ENCODE measurements at regions not wholly inside any gene's neighbourhood (a gene's known extent, or its start where the extent isn't known, plus 50 kb on each side); places are given as distances from the start of the nearest gene placed in this dataset.

GRCh38 chr6:14992382-14992781 lies 253.5 kb upstream of the JARID2 start:
- Histone ChIP-seq H3K4me3 (ENCODE audit: low read depth, low read length) (no peak overlapping the region), H3K36me3 (ENCODE audit: control insufficient read depth, insufficient read depth, low read length) (no peaks in the 10 kb centered on the region), H3K9me3 (ENCODE audit: control insufficient read depth, insufficient read depth, low read length) (no peaks in the 10 kb centered on the region), H3K27ac (ENCODE audit: low read depth, low read length) (no peak overlapping the region), H3K27me3 (ENCODE audit: control insufficient read depth, insufficient read depth, low read length) (no peaks in the 10 kb centered on the region), H3K4me1 (ENCODE audit: control insufficient read depth, insufficient read depth, low read length) (peaks cover 2% of the 10 kb centered on the region)
- 100% methylated on average over 1 of the region's 3 CpGs for WGBS (ENCODE audit: insufficient coverage)
- no peak for DNase-seq (ENCODE audit: low read depth in 4 of 6, low spot score in 6 of 6)

DNA sequence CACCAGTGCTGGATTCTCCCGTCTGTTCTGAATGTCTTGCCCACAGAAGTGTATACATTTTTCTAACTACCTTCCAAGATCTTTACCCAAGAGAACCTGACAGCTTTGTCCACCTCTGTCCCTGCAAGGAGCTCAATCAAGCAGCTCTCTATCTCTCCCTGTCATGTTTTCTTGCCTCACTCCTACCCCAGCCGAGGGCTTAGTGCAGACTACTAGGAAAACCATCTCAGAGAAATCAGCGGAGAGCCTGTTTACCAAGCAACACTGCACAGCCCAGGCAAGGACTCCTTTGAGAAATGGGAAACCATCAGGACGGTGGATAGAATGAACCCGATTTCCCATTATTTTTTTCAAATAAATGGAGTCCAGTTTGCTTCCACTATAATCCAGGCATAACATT lies 250.7 kb upstream of the JARID2 start:
- Histone ChIP-seq H3K4me3 (ENCODE audit: low read depth, low read length) (no peak overlapping the region), H3K4me1 (ENCODE audit: control insufficient read depth, insufficient read depth, low read length) (peaks cover 2% of the 10 kb centered on the region), H3K27ac (ENCODE audit: low read depth, low read length) (no peak overlapping the region), H3K27me3 (ENCODE audit: control insufficient read depth, insufficient read depth, low read length) (no peaks in the 10 kb centered on the region), H3K36me3 (ENCODE audit: control insufficient read depth, insufficient read depth, low read length) (no peaks in the 10 kb centered on the region), H3K9me3 (ENCODE audit: control insufficient read depth, insufficient read depth, low read length) (no peaks in the 10 kb centered on the region)
- WGBS (ENCODE audit: insufficient coverage): 62% methylated on average over 3 of the region's 5 CpGs
- DNase-seq (ENCODE audit: low read depth in 4 of 6, low spot score in 6 of 6): peak in 1 of 6 donors; percentile 27

DNA sequence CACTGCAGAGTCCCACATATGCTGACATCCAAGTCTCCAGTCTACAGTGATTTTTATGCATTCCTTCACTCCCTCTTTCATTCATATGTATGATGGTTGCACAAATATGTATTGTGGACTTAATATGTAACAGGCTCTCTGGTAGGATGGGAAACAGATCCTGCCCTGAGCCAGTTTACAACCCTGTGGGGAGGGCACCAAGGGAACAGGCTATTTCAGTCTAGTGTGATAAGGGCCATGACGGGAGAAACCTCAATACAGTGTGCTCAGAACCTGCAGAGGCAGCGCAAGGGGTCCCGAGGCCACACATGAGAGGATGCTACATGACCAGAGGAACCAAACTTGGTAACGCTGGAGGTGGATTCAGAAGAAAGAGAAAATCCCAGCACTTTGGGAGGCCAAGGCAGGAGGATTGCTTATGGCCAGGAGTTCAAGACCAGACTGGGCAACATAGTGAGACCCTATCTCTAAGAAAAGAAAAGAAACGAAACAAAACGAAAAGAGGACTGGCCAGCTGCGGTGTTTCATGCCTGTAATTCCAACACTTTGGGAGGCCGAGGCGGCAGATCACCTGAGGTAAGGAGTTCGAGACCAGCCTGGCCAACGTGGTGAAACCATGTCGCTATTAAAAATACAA lies 249.8 kb upstream of the JARID2 start:
- H3K36me3 ChIP-seq (ENCODE audit: control insufficient read depth, insufficient read depth, low read length): no peaks in the 10 kb centered on the region

DNA sequence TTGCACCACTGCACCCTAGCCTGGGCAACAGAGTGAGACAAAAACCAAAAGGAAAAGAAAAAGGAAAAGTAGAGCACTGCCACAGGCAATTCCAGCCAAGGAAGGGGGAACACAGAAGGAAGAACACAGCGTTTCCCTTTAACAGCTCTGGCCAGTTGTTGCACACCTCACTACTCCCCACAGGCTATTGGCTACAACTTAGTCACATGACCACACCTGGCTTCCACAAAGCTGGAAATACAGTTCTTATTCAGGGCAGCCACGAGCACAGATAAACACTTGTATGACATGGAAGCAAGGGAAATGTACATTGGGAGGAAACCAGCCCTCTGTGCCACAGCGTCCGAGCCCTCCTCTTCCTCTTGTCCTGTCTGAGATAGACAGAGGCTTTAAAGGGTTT lies 249.0 kb upstream of the JARID2 start:
- no peaks in the 10 kb centered on the region for H3K36me3 ChIP-seq (ENCODE audit: control insufficient read depth, insufficient read depth, low read length)
- no peak for DNase-seq (ENCODE audit: low read depth in 4 of 6, low spot score in 6 of 6)
- peaks cover 2% of the 10 kb centered on the region for H3K4me1 ChIP-seq (ENCODE audit: control insufficient read depth, insufficient read depth, low read length)
- WGBS (ENCODE audit: insufficient coverage): 80% methylated on average over 1 of the region's 4 CpGs
- no peaks in the 10 kb centered on the region for H3K9me3 ChIP-seq (ENCODE audit: control insufficient read depth, insufficient read depth, low read length)
- H3K4me3 ChIP-seq (ENCODE audit: low read depth, low read length): no peak overlapping the region
- no peaks in the 10 kb centered on the region for H3K27me3 ChIP-seq (ENCODE audit: control insufficient read depth, insufficient read depth, low read length)
- H3K27ac ChIP-seq (ENCODE audit: low read depth, low read length): no peak overlapping the region

More for the DNA sequence above, 249.8 kb upstream of the JARID2 start:
- H3K4me3 ChIP-seq (ENCODE audit: low read depth, low read length): no peak overlapping the region
- H3K4me1 ChIP-seq (ENCODE audit: control insufficient read depth, insufficient read depth, low read length): peaks cover 2% of the 10 kb centered on the region
- H3K27me3 ChIP-seq (ENCODE audit: control insufficient read depth, insufficient read depth, low read length): no peaks in the 10 kb centered on the region
- no peaks in the 10 kb centered on the region for H3K9me3 ChIP-seq (ENCODE audit: control insufficient read depth, insufficient read depth, low read length)
- H3K27ac ChIP-seq (ENCODE audit: low read depth, low read length): no peak overlapping the region
- WGBS (ENCODE audit: insufficient coverage): 94% methylated on average over 12 of the region's 12 CpGs
- no peak for DNase-seq (ENCODE audit: low read depth in 4 of 6, low spot score in 6 of 6)

- 100% methylated on average over 1 of the region's 1 CpG for WGBS (ENCODE audit: insufficient coverage)
- Histone ChIP-seq H3K4me3 (ENCODE audit: low read depth, low read length) (no peak overlapping the region), H3K36me3 (ENCODE audit: control insufficient read depth, insufficient read depth, low read length) (no peaks in the 10 kb centered on the region), H3K4me1 (ENCODE audit: control insufficient read depth, insufficient read depth, low read length) (peaks cover 2% of the 10 kb centered on the region), H3K27me3 (ENCODE audit: control insufficient read depth, insufficient read depth, low read length) (no peaks in the 10 kb centered on the region), H3K9me3 (ENCODE audit: control insufficient read depth, insufficient read depth, low read length) (no peaks in the 10 kb centered on the region), H3K27ac (ENCODE audit: low read depth, low read length) (no peak overlapping the region)
- DNase-seq (ENCODE audit: low read depth in 4 of 6, low spot score in 6 of 6): no peak
Measured at GRCh38 chr6:14997507-14997906, 248.4 kb upstream of the JARID2 start.

DNA sequence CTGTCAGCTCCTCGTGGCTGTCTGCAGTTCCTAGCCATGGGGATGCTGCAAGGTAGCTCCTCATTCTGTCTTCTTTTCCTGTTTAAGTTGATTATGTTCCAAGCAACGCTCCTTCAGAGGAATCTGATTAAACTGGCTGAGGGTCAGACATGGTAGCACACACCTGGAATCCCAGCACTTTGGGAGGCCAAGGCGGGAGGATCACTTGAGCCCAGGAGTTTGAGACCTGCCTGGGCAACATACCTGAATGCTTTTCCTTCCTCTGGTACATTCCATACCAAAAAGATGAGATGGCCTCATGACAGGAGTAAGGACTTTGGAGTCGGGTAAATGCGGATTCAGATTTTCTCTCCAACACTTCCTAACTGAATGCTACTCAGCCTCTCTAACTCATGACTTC lies 246.8 kb upstream of the JARID2 start:
- no peak overlapping the region for H3K27ac ChIP-seq (ENCODE audit: low read depth, low read length)
- H3K4me1 ChIP-seq (ENCODE audit: control insufficient read depth, insufficient read depth, low read length): peaks cover 2% of the 10 kb centered on the region
- H3K4me3 ChIP-seq (ENCODE audit: low read depth, low read length): no peak overlapping the region
- H3K27me3 ChIP-seq (ENCODE audit: control insufficient read depth, insufficient read depth, low read length): no peaks in the 10 kb centered on the region
- no peaks in the 10 kb centered on the region for H3K36me3 ChIP-seq (ENCODE audit: control insufficient read depth, insufficient read depth, low read length)
- 96% methylated on average over 4 of the region's 5 CpGs for WGBS (ENCODE audit: insufficient coverage)
- no peaks in the 10 kb centered on the region for H3K9me3 ChIP-seq (ENCODE audit: control insufficient read depth, insufficient read depth, low read length)
- DNase-seq (ENCODE audit: low read depth in 4 of 6, low spot score in 6 of 6): no peak

DNA sequence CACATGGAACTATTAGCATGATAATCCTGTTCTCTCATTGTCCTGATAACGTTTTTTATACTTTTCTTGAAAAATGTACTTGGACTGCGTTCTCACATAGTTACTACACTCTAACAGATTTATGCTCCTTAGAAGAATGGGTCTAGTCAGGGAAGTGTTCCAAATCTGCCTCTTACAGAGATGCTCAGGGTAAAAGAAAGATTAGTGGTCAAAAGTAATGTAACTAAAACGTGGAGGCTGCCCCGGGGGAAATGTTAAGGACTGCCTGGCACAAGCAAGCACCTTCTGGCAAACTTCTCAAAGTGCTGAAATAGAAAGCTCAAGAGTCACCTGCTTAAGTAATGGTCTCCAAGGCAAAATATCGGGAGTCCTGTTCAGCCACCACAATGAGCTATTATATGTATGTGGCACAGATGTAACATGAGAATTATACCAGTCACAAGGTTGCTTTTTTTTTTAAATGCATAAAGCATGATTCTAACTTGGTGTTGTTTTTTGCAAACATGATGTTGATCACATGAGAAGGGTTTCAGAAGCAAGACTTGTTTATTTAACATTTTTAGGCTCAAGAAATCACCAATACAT lies 244.5 kb upstream of the JARID2 start:
- DNase-seq (ENCODE audit: low read depth in 4 of 6, low spot score in 6 of 6): peak in 2 of 6 donors; percentile 19 to 66
- H3K27ac ChIP-seq (ENCODE audit: low read depth, low read length): no peak overlapping the region
- H3K27me3 ChIP-seq (ENCODE audit: control insufficient read depth, insufficient read depth, low read length): no peaks in the 10 kb centered on the region
- no peaks in the 10 kb centered on the region for H3K36me3 ChIP-seq (ENCODE audit: control insufficient read depth, insufficient read depth, low read length)
- 28% methylated on average over 2 of the region's 5 CpGs for WGBS (ENCODE audit: insufficient coverage)
- no peaks in the 10 kb centered on the region for H3K4me1 ChIP-seq (ENCODE audit: control insufficient read depth, insufficient read depth, low read length)
- no peak overlapping the region for H3K4me3 ChIP-seq (ENCODE audit: low read depth, low read length)
- H3K9me3 ChIP-seq (ENCODE audit: control insufficient read depth, insufficient read depth, low read length): no peaks in the 10 kb centered on the region

GRCh38 chr6:15008269-15008668 lies 237.6 kb upstream of the JARID2 start:
- no peak overlapping the region for H3K27ac ChIP-seq (ENCODE audit: low read depth, low read length)

GRCh38 chr6:15014958-15015357 lies 230.9 kb upstream of the JARID2 start:
- no CpG with 5 or more reads among the region's 1 CpG for WGBS (ENCODE audit: insufficient coverage)
- no peak overlapping the region for H3K27ac ChIP-seq (ENCODE audit: low read depth, low read length)
- no peaks in the 10 kb centered on the region for H3K36me3 ChIP-seq (ENCODE audit: control insufficient read depth, insufficient read depth, low read length)
- no peak for DNase-seq (ENCODE audit: low read depth in 4 of 6, low spot score in 6 of 6)
- no peaks in the 10 kb centered on the region for H3K9me3 ChIP-seq (ENCODE audit: control insufficient read depth, insufficient read depth, low read length)
- no peak overlapping the region for H3K4me3 ChIP-seq (ENCODE audit: low read depth, low read length)
- H3K27me3 ChIP-seq (ENCODE audit: control insufficient read depth, insufficient read depth, low read length): no peaks in the 10 kb centered on the region
- peaks cover 3% of the 10 kb centered on the region for H3K4me1 ChIP-seq (ENCODE audit: control insufficient read depth, insufficient read depth, low read length)

More at GRCh38 chr6:15008269-15008668, 237.6 kb upstream of the JARID2 start:
- Histone ChIP-seq H3K36me3 (ENCODE audit: control insufficient read depth, insufficient read depth, low read length) (no peaks in the 10 kb centered on the region), H3K4me3 (ENCODE audit: low read depth, low read length) (no peak overlapping the region), H3K4me1 (ENCODE audit: control insufficient read depth, insufficient read depth, low read length) (no peaks in the 10 kb centered on the region), H3K27me3 (ENCODE audit: control insufficient read depth, insufficient read depth, low read length) (no peaks in the 10 kb centered on the region), H3K9me3 (ENCODE audit: control insufficient read depth, insufficient read depth, low read length) (no peaks in the 10 kb centered on the region)
- no peak for DNase-seq (ENCODE audit: low read depth in 4 of 6, low spot score in 6 of 6)

GRCh38 chr6:15016813-15017212 lies 229.1 kb upstream of the JARID2 start:
- no peak for DNase-seq (ENCODE audit: low read depth in 4 of 6, low spot score in 6 of 6)
- H3K36me3 ChIP-seq (ENCODE audit: control insufficient read depth, insufficient read depth, low read length): no peaks in the 10 kb centered on the region
- H3K27me3 ChIP-seq (ENCODE audit: control insufficient read depth, insufficient read depth, low read length): no peaks in the 10 kb centered on the region
- WGBS (ENCODE audit: insufficient coverage): no CpG with 5 or more reads among the region's 6 CpGs
- H3K9me3 ChIP-seq (ENCODE audit: control insufficient read depth, insufficient read depth, low read length): no peaks in the 10 kb centered on the region
- no peak overlapping the region for H3K4me3 ChIP-seq (ENCODE audit: low read depth, low read length)
- H3K27ac ChIP-seq (ENCODE audit: low read depth, low read length): no peak overlapping the region
- H3K4me1 ChIP-seq (ENCODE audit: control insufficient read depth, insufficient read depth, low read length): peaks cover 7% of the 10 kb centered on the region
